ENCODE measurements at regions not wholly inside any gene's neighbourhood (a gene's known extent, or its start where the extent isn't known, plus 50 kb on each side); places are given as distances from the start of the nearest gene placed in this dataset.

GRCh38 chr17:79407385-79407784 is 203.5 kb downstream of the RBFOX3 start:
- DNase-seq (no peak), ATAC-seq (ENCODE audit: insufficient read depth, low read depth) (no peak)
- Histone ChIP-seq H3K4me2 (ENCODE audit: insufficient read depth, low read length) (no peak overlapping the region), H3K4me3 (ENCODE audit: low read depth in 1 of 2, low read length in 2 of 2) (no peak overlapping the region), H3K27me3 (ENCODE audit: insufficient read depth, low read length, poor library complexity) (peaks cover 25% of the 10 kb centered on the region), H4K20me1 (ENCODE audit: insufficient read depth, low read length) (peaks cover 6% of the 10 kb centered on the region; the same call in 1 of the 2 replicates), H3K27ac (ENCODE audit: low read length) (no peak overlapping the region), H3K9ac (ENCODE audit: low read depth, low read length) (no peak overlapping the region), H3K79me2 (ENCODE audit: insufficient read depth, low read length) (no peaks in the 10 kb centered on the region), H3K36me3 (ENCODE audit: insufficient read depth, low read length) (no peaks in the 10 kb centered on the region), H3K4me1 (ENCODE audit: insufficient read depth, low read length) (no peaks in the 10 kb centered on the region), H3K9me3 (ENCODE audit: insufficient read depth, low read length, severe bottlenecking) (no peaks in the 10 kb centered on the region), H2AFZ (ENCODE audit: low read depth, low read length) (no peak overlapping the region)
- no peak for TF ChIP-seq EZH2 (IDR thresholded peaks at IDR 0.05; ENCODE audit: borderline replicate concordance, low read depth, low read length, severe bottlenecking)
- no peak for TF ChIP-seq CTCF (IDR thresholded peaks at IDR 0.05; ENCODE audit: borderline replicate concordance, extremely low read depth, low read length, poor library complexity, severe bottlenecking)

GRCh38 chr17:79406316-79406715 is 204.5 kb downstream of the RBFOX3 start:
- ATAC-seq (ENCODE audit: insufficient read depth, low read depth): no peak
- Histone ChIP-seq H4K20me1 (ENCODE audit: insufficient read depth, low read length) (peaks cover 4% of the 10 kb centered on the region; the same call in 1 of the 2 replicates), H2AFZ (ENCODE audit: low read depth, low read length) (no peak overlapping the region), H3K36me3 (ENCODE audit: insufficient read depth, low read length) (no peaks in the 10 kb centered on the region), H3K9ac (ENCODE audit: low read depth, low read length) (no peak overlapping the region), H3K4me3 (ENCODE audit: low read depth in 1 of 2, low read length in 2 of 2) (no peak overlapping the region), H3K9me3 (ENCODE audit: insufficient read depth, low read length, severe bottlenecking) (no peaks in the 10 kb centered on the region), H3K79me2 (ENCODE audit: insufficient read depth, low read length) (no peaks in the 10 kb centered on the region), H3K27me3 (ENCODE audit: insufficient read depth, low read length, poor library complexity) (peaks cover 25% of the 10 kb centered on the region), H3K4me1 (ENCODE audit: insufficient read depth, low read length) (no peaks in the 10 kb centered on the region), H3K27ac (ENCODE audit: low read length) (no peak overlapping the region), H3K4me2 (ENCODE audit: insufficient read depth, low read length) (no peak overlapping the region)
- DNase-seq: no peak
- TF ChIP-seq CTCF (IDR thresholded peaks at IDR 0.05; ENCODE audit: borderline replicate concordance, extremely low read depth, low read length, poor library complexity, severe bottlenecking) (no peak), EZH2 (IDR thresholded peaks at IDR 0.05; ENCODE audit: borderline replicate concordance, low read depth, low read length, severe bottlenecking) (no peak)

GRCh38 chr17:79405823-79406222 is 205.0 kb downstream of the RBFOX3 start:
- no peak overlapping the region for H3K27ac ChIP-seq (ENCODE audit: low read length)
- no peaks in the 10 kb centered on the region for H3K36me3 ChIP-seq (ENCODE audit: insufficient read depth, low read length)
- no peak for DNase-seq
- H3K27me3 ChIP-seq (ENCODE audit: insufficient read depth, low read length, poor library complexity): peaks cover 27% of the 10 kb centered on the region
- TF ChIP-seq EZH2 (IDR thresholded peaks at IDR 0.05; ENCODE audit: borderline replicate concordance, low read depth, low read length, severe bottlenecking) (no peak), CTCF (IDR thresholded peaks at IDR 0.05; ENCODE audit: borderline replicate concordance, extremely low read depth, low read length, poor library complexity, severe bottlenecking) (no peak)
- H3K79me2 ChIP-seq (ENCODE audit: insufficient read depth, low read length): no peaks in the 10 kb centered on the region
- no peaks in the 10 kb centered on the region for H3K9me3 ChIP-seq (ENCODE audit: insufficient read depth, low read length, severe bottlenecking)
- H2AFZ ChIP-seq (ENCODE audit: low read depth, low read length): no peak overlapping the region
- H3K9ac ChIP-seq (ENCODE audit: low read depth, low read length): no peak overlapping the region
- peaks cover 3% of the 10 kb centered on the region for H3K4me1 ChIP-seq (ENCODE audit: insufficient read depth, low read length)
- peaks cover 5% of the 10 kb centered on the region; the same call in 1 of the 2 replicates for H4K20me1 ChIP-seq (ENCODE audit: insufficient read depth, low read length)
- H3K4me2 ChIP-seq (ENCODE audit: insufficient read depth, low read length): no peak overlapping the region
- H3K4me3 ChIP-seq (ENCODE audit: low read depth in 1 of 2, low read length in 2 of 2): no peak overlapping the region
- no peak for ATAC-seq (ENCODE audit: insufficient read depth, low read depth)

Measured in DND-41 (cell line).